Immature natural killer cell (primary cell): ENCODE measurements at regions not wholly inside any gene's neighbourhood (a gene's known extent, or its start where the extent isn't known, plus 50 kb on each side); places are given as distances from the start of the nearest gene placed in this dataset.

Experiments
- DNase-seq, 3 donors: peaks; one replicate each; pipeline ENCODE4 v3.0.0; 2022; ENCODE audit warnings: mixed read lengths in 1 of 3
- H3K27ac Mint-ChIP-seq, 6 donors: one replicate each; pipeline ENCODE4 v1.8.0; 2020; ENCODE audit warnings: mixed read lengths in 6 of 6, mild to moderate bottlenecking in 5 of 6, inconsistent platforms in 4 of 6, moderate library complexity in 3 of 6
- H3K27me3 Mint-ChIP-seq, 3 donors: one replicate each; pipeline ENCODE4 v1.8.0; 2020 to 2021; ENCODE audit warnings: low read depth in 3 of 3, mild to moderate bottlenecking in 3 of 3, mixed read lengths in 3 of 3, moderate library complexity in 3 of 3, inconsistent platforms in 1 of 3
- H3K36me3 Mint-ChIP-seq, 3 donors: one replicate each; pipeline ENCODE4 v1.8.0; 2020; ENCODE audit warnings: mixed read lengths in 3 of 3, inconsistent platforms in 2 of 3, mild to moderate bottlenecking in 2 of 3
- H3K4me1 Mint-ChIP-seq, 2 donors: one replicate each; pipeline ENCODE4 v1.8.0; 2020; ENCODE audit warnings: inconsistent platforms in 2 of 2, mild to moderate bottlenecking in 2 of 2, mixed read lengths in 2 of 2, moderate library complexity in 1 of 2
- H3K4me3 Mint-ChIP-seq, 5 donors: one replicate each; pipeline ENCODE4 v1.8.0; 2020; ENCODE audit warnings: mild to moderate bottlenecking in 5 of 5, mixed read lengths in 5 of 5, inconsistent platforms in 3 of 5, moderate library complexity in 3 of 5
- H3K9me3 Mint-ChIP-seq, 6 donors: one replicate each; pipeline ENCODE4 v1.8.0; 2020; ENCODE audit warnings: mild to moderate bottlenecking in 6 of 6, mixed read lengths in 6 of 6, inconsistent platforms in 4 of 6, moderate library complexity in 3 of 6

GRCh38 chr18:40866013-40866645 lies 1088.9 kb upstream of the PIK3C3 start:
- H3K36me3 Mint-ChIP-seq, result no peaks in the 10 kb centered on the region
- no peak overlapping the region for H3K4me3 Mint-ChIP-seq
- peaks cover 13 to 40% (median 21%) of the 10 kb centered on the region in 6 donors for H3K9me3 Mint-ChIP-seq
- no peaks in the 10 kb centered on the region for H3K4me1 Mint-ChIP-seq
- DNase-seq, result no peak
- H3K27me3 Mint-ChIP-seq, result peaks cover 0 to 2% (median 0%) of the 10 kb centered on the region in 3 donors
- no peak overlapping the region for H3K27ac Mint-ChIP-seq

GRCh38 chr18:40864846-40865245 lies 1090.2 kb upstream of the PIK3C3 start:
- no peak overlapping the region for H3K27ac Mint-ChIP-seq

GRCh38 chr18:40863801-40864200 lies 1091.2 kb upstream of the PIK3C3 start:
- Mint-ChIP-seq H3K4me3 (no peak overlapping the region), H3K36me3 (no peaks in the 10 kb centered on the region), H3K27me3 (peaks cover 0 to 2% (median 0%) of the 10 kb centered on the region in 3 donors), H3K4me1 (no peaks in the 10 kb centered on the region), H3K27ac (no peak overlapping the region), H3K9me3 (peaks cover 12 to 47% (median 21%) of the 10 kb centered on the region in 6 donors)
- no peak for DNase-seq

More at GRCh38 chr18:40864846-40865245, 1090.2 kb upstream of the PIK3C3 start:
- Mint-ChIP-seq H3K4me3 (no peak overlapping the region), H3K9me3 (peaks cover 13 to 46% (median 21%) of the 10 kb centered on the region in 6 donors), H3K4me1 (no peaks in the 10 kb centered on the region), H3K36me3 (no peaks in the 10 kb centered on the region), H3K27me3 (peaks cover 0 to 2% (median 0%) of the 10 kb centered on the region in 3 donors)
- no peak for DNase-seq

GRCh38 chr18:40860189-40860588 lies 1094.8 kb upstream of the PIK3C3 start:
- Mint-ChIP-seq H3K9me3 (peaks cover 13 to 61% (median 26%) of the 10 kb centered on the region in 6 donors), H3K27me3 (peaks cover 0 to 2% (median 0%) of the 10 kb centered on the region in 3 donors), H3K36me3 (no peaks in the 10 kb centered on the region), H3K4me3 (no peak overlapping the region), H3K4me1 (no peaks in the 10 kb centered on the region), H3K27ac (no peak overlapping the region)
- no peak for DNase-seq

GRCh38 chr18:40855661-40856060 lies 1099.4 kb upstream of the PIK3C3 start:
- Mint-ChIP-seq H3K27ac (no peak overlapping the region), H3K9me3 (peaks cover 8 to 78% (median 22%) of the 10 kb centered on the region in 6 donors), H3K36me3 (peaks cover 0 to 3% (median 0%) of the 10 kb centered on the region in 3 donors), H3K4me1 (no peaks in the 10 kb centered on the region), H3K27me3 (peaks cover 0 to 3% (median 0%) of the 10 kb centered on the region in 3 donors), H3K4me3 (no peak overlapping the region)
- no peak for DNase-seq

- H3K4me1 Mint-ChIP-seq, result no peaks in the 10 kb centered on the region
- H3K27ac Mint-ChIP-seq, result no peak overlapping the region
- H3K27me3 Mint-ChIP-seq, result peaks cover 0 to 3% (median 0%) of the 10 kb centered on the region in 3 donors
- H3K36me3 Mint-ChIP-seq, result peaks cover 0 to 3% (median 0%) of the 10 kb centered on the region in 3 donors
- DNase-seq, result no peak
- H3K9me3 Mint-ChIP-seq, result peaks cover 10 to 75% (median 18%) of the 10 kb centered on the region in 6 donors
- no peak overlapping the region for H3K4me3 Mint-ChIP-seq
Observed at GRCh38 chr18:40852406-40852805, 1102.6 kb upstream of the PIK3C3 start.

- DNase-seq, result no peak
- Mint-ChIP-seq H3K27me3 (peaks cover 0 to 3% (median 0%) of the 10 kb centered on the region in 3 donors), H3K9me3 (peaks cover 8 to 62% (median 16%) of the 10 kb centered on the region in 6 donors), H3K4me3 (no peak overlapping the region), H3K36me3 (peaks cover 0 to 3% (median 0%) of the 10 kb centered on the region in 3 donors), H3K27ac (no peak overlapping the region), H3K4me1 (no peaks in the 10 kb centered on the region)
Observed at GRCh38 chr18:40851014-40851429, 1104.0 kb upstream of the PIK3C3 start.

- Mint-ChIP-seq H3K27ac (no peak overlapping the region), H3K36me3 (peaks cover 0 to 3% (median 0%) of the 10 kb centered on the region in 3 donors), H3K4me1 (no peaks in the 10 kb centered on the region), H3K9me3 (peaks cover 4 to 53% (median 14%) of the 10 kb centered on the region in 6 donors), H3K4me3 (no peak overlapping the region), H3K27me3 (peaks cover 0 to 3% (median 0%) of the 10 kb centered on the region in 3 donors)
- no peak for DNase-seq
Observed at GRCh38 chr18:40849886-40850285, 1105.1 kb upstream of the PIK3C3 start.

GRCh38 chr18:40841467-40841866 lies 1113.6 kb upstream of the PIK3C3 start:
- H3K4me3 Mint-ChIP-seq, result no peak overlapping the region

GRCh38 chr18:40841063-40841462 lies 1114.0 kb upstream of the PIK3C3 start:
- H3K4me3 Mint-ChIP-seq, result no peak overlapping the region
- no peak for DNase-seq
- H3K27me3 Mint-ChIP-seq, result peaks cover 0 to 2% (median 0%) of the 10 kb centered on the region in 3 donors
- H3K4me1 Mint-ChIP-seq, result no peaks in the 10 kb centered on the region
- peaks cover 0 to 2% (median 0%) of the 10 kb centered on the region in 3 donors for H3K36me3 Mint-ChIP-seq
- no peak overlapping the region for H3K27ac Mint-ChIP-seq
- H3K9me3 Mint-ChIP-seq, result peaks cover 6 to 68% (median 44%) of the 10 kb centered on the region in 6 donors

More at GRCh38 chr18:40841467-40841866, 1113.6 kb upstream of the PIK3C3 start:
- no peak for DNase-seq
- Mint-ChIP-seq H3K9me3 (peaks cover 6 to 67% (median 44%) of the 10 kb centered on the region in 6 donors), H3K4me1 (no peaks in the 10 kb centered on the region), H3K36me3 (peaks cover 0 to 2% (median 0%) of the 10 kb centered on the region in 3 donors), H3K27me3 (peaks cover 0 to 2% (median 0%) of the 10 kb centered on the region in 3 donors), H3K27ac (no peak overlapping the region)

- DNase-seq, result no peak
- no peak overlapping the region for H3K27ac Mint-ChIP-seq
- H3K4me3 Mint-ChIP-seq, result no peak overlapping the region
- H3K27me3 Mint-ChIP-seq, result peaks cover 0 to 2% (median 0%) of the 10 kb centered on the region in 3 donors
- H3K9me3 Mint-ChIP-seq, result peaks cover 1 to 34% (median 15%) of the 10 kb centered on the region in 6 donors
- H3K36me3 Mint-ChIP-seq, result peaks cover 0 to 3% (median 2%) of the 10 kb centered on the region in 3 donors
- no peaks in the 10 kb centered on the region for H3K4me1 Mint-ChIP-seq
Observed at GRCh38 chr18:40832362-40832761, 1122.7 kb upstream of the PIK3C3 start.

- no peak for DNase-seq
- Mint-ChIP-seq H3K4me3 (no peak overlapping the region), H3K9me3 (peaks cover 8 to 42% (median 20%) of the 10 kb centered on the region in 6 donors), H3K4me1 (no peaks in the 10 kb centered on the region), H3K27ac (no peak overlapping the region), H3K36me3 (no peaks in the 10 kb centered on the region), H3K27me3 (peaks cover 0 to 1% (median 0%) of the 10 kb centered on the region in 3 donors)
Observed at GRCh38 chr18:40824291-40824690, 1130.7 kb upstream of the PIK3C3 start.

- H3K4me3 Mint-ChIP-seq, result no peak overlapping the region
- peaks cover 0 to 1% (median 0%) of the 10 kb centered on the region in 3 donors for H3K27me3 Mint-ChIP-seq
- H3K9me3 Mint-ChIP-seq, result peaks cover 11 to 55% (median 23%) of the 10 kb centered on the region in 6 donors
- H3K27ac Mint-ChIP-seq, result no peak overlapping the region
- DNase-seq, result no peak
- H3K4me1 Mint-ChIP-seq, result no peaks in the 10 kb centered on the region
- H3K36me3 Mint-ChIP-seq, result no peaks in the 10 kb centered on the region
Observed at GRCh38 chr18:40821596-40822243, 1133.3 kb upstream of the PIK3C3 start.

GRCh38 chr18:40812981-40813515 lies 1142.0 kb upstream of the PIK3C3 start:
- Mint-ChIP-seq H3K27ac (no peak overlapping the region), H3K27me3 (no peaks in the 10 kb centered on the region), H3K9me3 (peaks cover 5 to 37% (median 14%) of the 10 kb centered on the region in 6 donors), H3K36me3 (peaks cover 0 to 4% (median 0%) of the 10 kb centered on the region in 3 donors), H3K4me1 (no peaks in the 10 kb centered on the region), H3K4me3 (no peak overlapping the region)
- no peak for DNase-seq
